GM12892 (cell line): ENCODE measurements at regions not wholly inside any gene's neighbourhood (a gene's known extent, or its start where the extent isn't known, plus 50 kb on each side); places are given as distances from the start of the nearest gene placed in this dataset.

Source experiments
- POLR2A ChIP-seq: IDR thresholded peaks from 2 replicates; pipeline ENCODE4 v1.6.1; 2011; ENCODE audit warnings: low read depth, low read length, control low read depth
- POLR2AphosphoS5 ChIP-seq: IDR thresholded peaks from 2 replicates; pipeline ENCODE4 v1.6.1; 2011; ENCODE audit warnings: low read depth, low read length, control low read depth

- TF ChIP-seq POLR2A (no peak), POLR2AphosphoS5 (no peak)
Observed at GRCh38 chr2:88252111-88252510, 82.0 kb downstream of the THNSL2 start.
